ENCODE measurements at regions not wholly inside any gene's neighbourhood (a gene's known extent, or its start where the extent isn't known, plus 50 kb on each side); places are given as distances from the start of the nearest gene placed in this dataset.

DNA sequence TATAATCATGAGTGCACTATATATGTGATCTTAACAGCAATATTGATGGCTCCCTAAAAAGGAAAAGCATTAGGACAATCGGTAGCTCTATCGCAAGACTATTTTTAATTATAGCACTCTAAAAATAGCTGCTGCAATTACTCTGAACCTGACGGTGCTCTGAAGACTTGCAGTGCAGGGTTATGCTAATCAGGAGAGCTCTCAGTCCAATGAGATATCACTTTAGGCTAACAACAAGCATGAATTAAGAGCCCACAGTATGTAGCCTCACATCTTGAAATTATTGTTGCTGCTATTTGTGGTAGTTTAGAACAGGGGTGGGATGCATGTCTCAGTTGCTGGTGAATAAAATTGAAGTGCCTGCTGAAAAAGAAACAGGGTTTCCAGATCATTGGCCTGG is 515.8 kb upstream of the AKR1E2 start:
- CTCF ChIA-PET, result no interaction called here
- POLR2A ChIA-PET (ENCODE audit: low non-redundant PET), result no interaction called here
- H3K27ac ChIP-seq, result no peak overlapping the region
- DNase-seq (ENCODE audit: low spot score), result no peak
- TF ChIP-seq, protein P1, sequence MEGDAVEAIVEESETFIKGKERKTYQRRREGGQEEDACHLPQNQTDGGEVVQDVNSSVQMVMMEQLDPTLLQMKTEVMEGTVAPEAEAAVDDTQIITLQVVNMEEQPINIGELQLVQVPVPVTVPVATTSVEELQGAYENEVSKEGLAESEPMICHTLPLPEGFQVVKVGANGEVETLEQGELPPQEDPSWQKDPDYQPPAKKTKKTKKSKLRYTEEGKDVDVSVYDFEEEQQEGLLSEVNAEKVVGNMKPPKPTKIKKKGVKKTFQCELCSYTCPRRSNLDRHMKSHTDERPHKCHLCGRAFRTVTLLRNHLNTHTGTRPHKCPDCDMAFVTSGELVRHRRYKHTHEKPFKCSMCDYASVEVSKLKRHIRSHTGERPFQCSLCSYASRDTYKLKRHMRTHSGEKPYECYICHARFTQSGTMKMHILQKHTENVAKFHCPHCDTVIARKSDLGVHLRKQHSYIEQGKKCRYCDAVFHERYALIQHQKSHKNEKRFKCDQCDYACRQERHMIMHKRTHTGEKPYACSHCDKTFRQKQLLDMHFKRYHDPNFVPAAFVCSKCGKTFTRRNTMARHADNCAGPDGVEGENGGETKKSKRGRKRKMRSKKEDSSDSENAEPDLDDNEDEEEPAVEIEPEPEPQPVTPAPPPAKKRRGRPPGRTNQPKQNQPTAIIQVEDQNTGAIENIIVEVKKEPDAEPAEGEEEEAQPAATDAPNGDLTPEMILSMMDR (conservative IDR thresholded peaks at IDR 0.05; ENCODE audit: low read depth), result no peak

DNA sequence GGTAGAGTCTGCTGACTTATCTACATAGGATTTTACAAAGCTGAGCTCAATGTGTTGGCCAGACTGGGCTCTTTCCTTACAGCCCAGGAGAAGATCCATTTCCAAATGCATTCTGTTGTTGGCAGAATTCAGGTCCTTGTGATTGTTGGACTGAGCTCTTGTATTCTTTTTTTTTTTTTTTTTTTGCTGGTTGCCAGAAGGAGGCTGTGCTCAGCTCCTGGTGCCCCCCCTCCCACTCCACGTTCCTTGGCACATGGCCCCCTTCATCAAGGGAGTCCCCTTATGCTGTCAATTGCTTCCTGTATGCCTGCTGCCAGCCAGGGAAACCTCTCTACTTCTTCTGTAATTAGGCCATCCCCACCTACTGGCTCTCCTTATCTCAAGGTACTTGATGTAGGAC is 518.1 kb upstream of the AKR1E2 start:
- ChIA-PET CTCF (no interaction called here), POLR2A (ENCODE audit: low non-redundant PET) (no interaction called here)
- TF ChIP-seq, protein P1 (conservative IDR thresholded peaks at IDR 0.05; ENCODE audit: low read depth), result no peak
- H3K27ac ChIP-seq, result no peak overlapping the region
- DNase-seq (ENCODE audit: low spot score), result no peak

DNA sequence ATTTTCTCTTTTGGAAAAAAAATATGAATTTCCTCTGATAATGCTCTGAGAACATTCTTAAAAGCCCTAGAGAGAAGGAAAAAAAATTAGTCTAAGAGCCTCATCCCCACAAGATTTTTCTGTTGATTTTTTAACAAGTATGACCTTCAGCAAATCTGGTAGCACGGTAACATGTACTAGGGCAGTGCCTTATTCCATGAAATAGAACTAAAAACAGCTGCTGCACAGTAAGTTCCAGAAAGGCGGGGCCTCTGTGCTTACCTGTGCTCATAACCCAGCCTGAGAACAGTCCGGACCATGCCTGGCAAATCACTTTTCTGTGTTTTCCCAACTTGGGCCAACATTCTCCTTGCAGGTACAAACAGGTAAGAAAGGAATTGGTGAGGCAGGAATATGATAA is 519.1 kb upstream of the AKR1E2 start:
- no peak for DNase-seq (ENCODE audit: low spot score)
- POLR2A ChIA-PET (ENCODE audit: low non-redundant PET), result no interaction called here
- TF ChIP-seq, protein P1 (conservative IDR thresholded peaks at IDR 0.05; ENCODE audit: low read depth), result no peak
- CTCF ChIA-PET, result no interaction called here
- H3K27ac ChIP-seq, result no peak overlapping the region

DNA sequence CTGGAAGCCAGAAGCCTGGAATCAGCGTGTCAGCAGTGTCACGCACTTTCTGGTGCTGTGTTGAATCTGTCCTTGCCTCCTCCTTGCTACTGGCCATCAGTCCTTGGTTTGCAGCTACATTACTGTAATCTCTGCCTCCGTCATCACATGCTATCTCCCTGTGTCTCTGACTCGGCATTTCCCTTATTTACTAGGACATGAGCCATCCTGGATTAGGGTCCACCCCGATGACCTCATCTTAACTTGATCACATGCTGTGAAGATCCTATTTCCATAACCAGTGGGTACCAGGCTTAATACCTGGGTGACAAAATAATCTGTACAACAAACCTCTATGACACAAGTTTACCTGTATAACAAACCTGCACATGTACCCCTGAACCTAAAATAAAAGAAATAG is 518.0 kb upstream of the KLF6 start:
- no peak overlapping the region for H3K27ac ChIP-seq
- TF ChIP-seq, protein P1 (conservative IDR thresholded peaks at IDR 0.05; ENCODE audit: low read depth), result no peak
- ChIA-PET CTCF (no interaction called here), POLR2A (ENCODE audit: low non-redundant PET) (no interaction called here)
- DNase-seq (ENCODE audit: low spot score), result no peak

DNA sequence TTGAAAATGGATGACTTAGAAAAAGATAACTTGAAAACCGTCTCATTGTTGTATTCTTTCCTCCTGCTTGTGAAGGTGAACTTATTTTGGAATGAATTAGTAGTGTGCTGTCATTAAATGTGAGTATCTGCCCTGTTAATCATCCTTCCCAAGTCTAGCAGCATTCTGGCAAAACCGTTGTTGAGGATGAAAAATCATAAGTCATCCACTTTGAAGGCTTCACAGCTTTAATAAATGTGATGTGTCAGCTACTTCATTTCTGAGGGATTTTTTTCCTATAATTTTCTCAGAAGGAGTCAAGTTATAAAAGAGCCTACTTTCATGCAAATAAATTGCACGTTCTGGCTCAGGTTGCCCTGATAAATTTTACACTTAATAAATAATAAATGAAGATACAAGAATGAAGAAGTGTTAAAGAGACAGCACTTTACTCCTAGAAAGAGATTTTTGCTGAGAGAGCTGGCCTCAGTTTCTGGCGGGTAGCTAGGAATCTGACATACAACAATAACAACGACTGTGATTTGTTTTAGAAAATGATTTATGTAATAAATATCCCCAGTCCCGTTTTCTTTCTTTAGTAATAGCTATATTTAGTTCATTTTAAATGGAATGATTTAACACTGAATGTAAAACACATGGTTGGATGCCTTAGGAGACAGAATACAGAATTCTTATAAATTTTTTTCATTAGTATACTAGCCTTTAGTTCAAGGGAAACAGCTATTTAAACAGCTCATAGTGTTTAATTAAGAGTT is 516.5 kb upstream of the KLF6 start:
- TF ChIP-seq, protein P1 (conservative IDR thresholded peaks at IDR 0.05; ENCODE audit: low read depth), result no peak
- CTCF ChIA-PET, result interaction anchor here (0.6 to 0.7 kb wide), 2 partner anchors 12 to 711 kb away, joined by 3 read pairs; no protein-coding TSS in a partner anchor
- no peak overlapping the region for H3K27ac ChIP-seq
- no peak for DNase-seq (ENCODE audit: low spot score)
- POLR2A ChIA-PET (ENCODE audit: low non-redundant PET), result no interaction called here

DNA sequence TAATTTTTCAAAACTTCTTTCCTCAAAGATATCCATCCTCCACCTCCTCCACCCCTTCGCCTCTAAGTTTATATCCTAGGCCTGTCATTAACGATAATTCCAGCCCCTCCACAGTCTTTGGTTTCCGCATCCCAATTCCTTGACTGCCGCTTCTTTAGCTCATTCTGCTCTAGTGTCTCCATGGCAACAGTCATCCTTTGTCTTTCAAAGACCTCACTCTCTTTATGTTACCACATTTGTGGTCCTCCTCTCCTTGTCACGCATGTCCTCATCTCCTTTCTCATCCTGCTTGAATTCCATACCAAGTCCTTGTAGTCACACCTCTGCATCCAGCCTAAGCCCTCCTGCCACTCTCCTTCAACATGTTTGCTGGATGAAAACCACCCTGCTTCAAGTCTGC is 511.2 kb upstream of the KLF6 start:
- ChIA-PET CTCF (no interaction called here), POLR2A (ENCODE audit: low non-redundant PET) (no interaction called here)
- no peak for DNase-seq (ENCODE audit: low spot score)
- TF ChIP-seq, protein P1 (conservative IDR thresholded peaks at IDR 0.05; ENCODE audit: low read depth), result no peak
- H3K27ac ChIP-seq, result no peak overlapping the region

Measured in RWPE1 (cell line).